Upper lobe of left lung (tissue), 4 donors: ENCODE measurements at regions not wholly inside any gene's neighbourhood (a gene's known extent, or its start where the extent isn't known, plus 50 kb on each side); places are given as distances from the start of the nearest gene placed in this dataset.

Experiments used
- EP300 ChIP-seq, 4 donors: sonication (generic); formaldehyde crosslinking; IDR thresholded peaks; one replicate each; pipeline ENCODE4 v1.5.1; 2017; ENCODE audit warnings: antibody characterized with exemption in 4 of 4, control low read depth in 2 of 4
- POLR2A ChIP-seq, 4 donors: fragments of 450-650 bp; IDR thresholded peaks; one replicate each; pipeline ENCODE4 v1.5.1; 2016 to 2017; ENCODE audit warnings: antibody characterized with exemption in 4 of 4, mild to moderate bottlenecking in 2 of 4
- POLR2AphosphoS5 ChIP-seq, 2 donors: sonication (generic); formaldehyde crosslinking; IDR thresholded peaks; one replicate each; pipeline ENCODE4 v1.5.1; 2017; ENCODE audit warnings: antibody characterized with exemption in 2 of 2
- TF ChIP-seq, protein P1 (sequence below), 6 experiments: fragments of 450-650 bp in 4 of 6; fragments of 200-600 bp in 2 of 6; sonication (generic) in 2 of 6; IDR thresholded peaks; one replicate each; pipeline ENCODE4 v1.5.1; 2016 to 2019; ENCODE audit warnings: antibody characterized with exemption in 6 of 6

GRCh38 chr12:63480186-63480585 is 188.1 kb downstream of the DPY19L2 start:
- TF ChIP-seq, protein P1, sequence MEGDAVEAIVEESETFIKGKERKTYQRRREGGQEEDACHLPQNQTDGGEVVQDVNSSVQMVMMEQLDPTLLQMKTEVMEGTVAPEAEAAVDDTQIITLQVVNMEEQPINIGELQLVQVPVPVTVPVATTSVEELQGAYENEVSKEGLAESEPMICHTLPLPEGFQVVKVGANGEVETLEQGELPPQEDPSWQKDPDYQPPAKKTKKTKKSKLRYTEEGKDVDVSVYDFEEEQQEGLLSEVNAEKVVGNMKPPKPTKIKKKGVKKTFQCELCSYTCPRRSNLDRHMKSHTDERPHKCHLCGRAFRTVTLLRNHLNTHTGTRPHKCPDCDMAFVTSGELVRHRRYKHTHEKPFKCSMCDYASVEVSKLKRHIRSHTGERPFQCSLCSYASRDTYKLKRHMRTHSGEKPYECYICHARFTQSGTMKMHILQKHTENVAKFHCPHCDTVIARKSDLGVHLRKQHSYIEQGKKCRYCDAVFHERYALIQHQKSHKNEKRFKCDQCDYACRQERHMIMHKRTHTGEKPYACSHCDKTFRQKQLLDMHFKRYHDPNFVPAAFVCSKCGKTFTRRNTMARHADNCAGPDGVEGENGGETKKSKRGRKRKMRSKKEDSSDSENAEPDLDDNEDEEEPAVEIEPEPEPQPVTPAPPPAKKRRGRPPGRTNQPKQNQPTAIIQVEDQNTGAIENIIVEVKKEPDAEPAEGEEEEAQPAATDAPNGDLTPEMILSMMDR (IDR thresholded peaks at IDR 0.05), result no peak
- TF ChIP-seq POLR2A (IDR thresholded peaks at IDR 0.05) (no peak), POLR2AphosphoS5 (IDR thresholded peaks at IDR 0.05) (no peak), EP300 (IDR thresholded peaks at IDR 0.05) (no peak)
